ENCODE measurements at regions not wholly inside any gene's neighbourhood (a gene's known extent, or its start where the extent isn't known, plus 50 kb on each side); places are given as distances from the start of the nearest gene placed in this dataset.

- intact Hi-C loops (cut with DNase I; ENCODE audit: low total_unique reads), result no loop called here
- TF ChIP-seq POLR2A (IDR thresholded peaks at IDR 0.05) (no peak), CTCF (IDR thresholded peaks at IDR 0.05 in 8 of 11, conservative IDR thresholded peaks at IDR 0.05 in 3 of 11) (no peak), POLR2AphosphoS5 (IDR thresholded peaks at IDR 0.05) (no peak)
Measured at GRCh38 chr4:189278597-189279165, 662.0 kb upstream of the FRG1 start.

GRCh38 chr4:189279188-189279587, 661.5 kb upstream of the FRG1 start:
- intact Hi-C loops (cut with DNase I; ENCODE audit: low total_unique reads), result no loop called here
- Histone ChIP-seq H3K27me3 (replicated peaks in 1 of 7) (no peaks in the 10 kb centered on the region), H3K9me3 (peaks cover 0 to 13% (median 0%) of the 10 kb centered on the region in 8 donors), H3K4me3 (no peak overlapping the region), H3K4me1 (no peaks in the 10 kb centered on the region), H3K36me3 (no peaks in the 10 kb centered on the region), H3K27ac (no peak overlapping the region)
- DNase-seq, result no peak
- TF ChIP-seq POLR2A (IDR thresholded peaks at IDR 0.05), result no peak
- no peak for TF ChIP-seq POLR2AphosphoS5 (IDR thresholded peaks at IDR 0.05)
- no peak for TF ChIP-seq CTCF (IDR thresholded peaks at IDR 0.05 in 8 of 11, conservative IDR thresholded peaks at IDR 0.05 in 3 of 11)
- 85 to 94% (median 90%) methylated on average over 6 to 11 of the region's 11 CpGs for WGBS, 5 donors

More at GRCh38 chr4:189278597-189279165, 662.0 kb upstream of the FRG1 start:
- Histone ChIP-seq H3K36me3 (no peaks in the 10 kb centered on the region), H3K4me1 (no peaks in the 10 kb centered on the region), H3K27me3 (replicated peaks in 1 of 7) (no peaks in the 10 kb centered on the region), H3K27ac (no peak overlapping the region), H3K4me3 (no peak overlapping the region), H3K9me3 (peaks cover 0 to 13% (median 0%) of the 10 kb centered on the region in 8 donors)
- no peak for DNase-seq
- 41 to 53% (median 48%) methylated on average over 3 of the region's 3 CpGs; no CpG with 5 or more reads in 1 of the 5 donors for WGBS, 5 donors

GRCh38 chr4:189285377-189285776, 655.3 kb upstream of the FRG1 start:
- H3K9me3 ChIP-seq, result peaks cover 0 to 12% (median 0%) of the 10 kb centered on the region in 8 donors
- intact Hi-C loops (cut with DNase I; ENCODE audit: low total_unique reads), result no loop called here
- H3K4me3 ChIP-seq, result no peak overlapping the region
- no peaks in the 10 kb centered on the region for H3K27me3 ChIP-seq (replicated peaks in 1 of 7)
- H3K4me1 ChIP-seq, result no peaks in the 10 kb centered on the region
- TF ChIP-seq CTCF (IDR thresholded peaks at IDR 0.05 in 8 of 11, conservative IDR thresholded peaks at IDR 0.05 in 3 of 11) (no peak), POLR2AphosphoS5 (IDR thresholded peaks at IDR 0.05) (no peak), POLR2A (IDR thresholded peaks at IDR 0.05) (no peak)
- WGBS, 5 donors, result 72 to 91% (median 74%) methylated on average over 8 of the region's 8 CpGs
- DNase-seq, result no peak
- no peaks in the 10 kb centered on the region for H3K36me3 ChIP-seq
- no peak overlapping the region for H3K27ac ChIP-seq

- no peak for TF ChIP-seq CTCF (IDR thresholded peaks at IDR 0.05 in 8 of 11, conservative IDR thresholded peaks at IDR 0.05 in 3 of 11)
- no peak for TF ChIP-seq POLR2A (IDR thresholded peaks at IDR 0.05)
- no peak for TF ChIP-seq POLR2AphosphoS5 (IDR thresholded peaks at IDR 0.05)
- intact Hi-C loops (cut with DNase I; ENCODE audit: low total_unique reads), result no loop called here
- Histone ChIP-seq H3K27ac (no peak overlapping the region), H3K4me3 (no peak overlapping the region), H3K36me3 (no peaks in the 10 kb centered on the region), H3K27me3 (replicated peaks in 1 of 7) (no peaks in the 10 kb centered on the region), H3K9me3 (no peaks in the 10 kb centered on the region), H3K4me1 (no peaks in the 10 kb centered on the region)
- no peak for DNase-seq
Measured at GRCh38 chr4:189291939-189292338, 648.7 kb upstream of the FRG1 start.

Data from spleen (tissue), 11 donors.